ENCODE measurements at regions not wholly inside any gene's neighbourhood (a gene's known extent, or its start where the extent isn't known, plus 50 kb on each side); places are given as distances from the start of the nearest gene placed in this dataset.

GRCh38 chr3:159667261-159667660 lies 321.4 kb upstream of the IL12A start:
- H2AFZ ChIP-seq: no peak overlapping the region
- no peaks in the 10 kb centered on the region for H3K36me3 ChIP-seq (ENCODE audit: control insufficient read depth, insufficient read depth, low read length)
- H3K4me2 ChIP-seq (ENCODE audit: low read length): no peak overlapping the region
- TF ChIP-seq, protein P1, sequence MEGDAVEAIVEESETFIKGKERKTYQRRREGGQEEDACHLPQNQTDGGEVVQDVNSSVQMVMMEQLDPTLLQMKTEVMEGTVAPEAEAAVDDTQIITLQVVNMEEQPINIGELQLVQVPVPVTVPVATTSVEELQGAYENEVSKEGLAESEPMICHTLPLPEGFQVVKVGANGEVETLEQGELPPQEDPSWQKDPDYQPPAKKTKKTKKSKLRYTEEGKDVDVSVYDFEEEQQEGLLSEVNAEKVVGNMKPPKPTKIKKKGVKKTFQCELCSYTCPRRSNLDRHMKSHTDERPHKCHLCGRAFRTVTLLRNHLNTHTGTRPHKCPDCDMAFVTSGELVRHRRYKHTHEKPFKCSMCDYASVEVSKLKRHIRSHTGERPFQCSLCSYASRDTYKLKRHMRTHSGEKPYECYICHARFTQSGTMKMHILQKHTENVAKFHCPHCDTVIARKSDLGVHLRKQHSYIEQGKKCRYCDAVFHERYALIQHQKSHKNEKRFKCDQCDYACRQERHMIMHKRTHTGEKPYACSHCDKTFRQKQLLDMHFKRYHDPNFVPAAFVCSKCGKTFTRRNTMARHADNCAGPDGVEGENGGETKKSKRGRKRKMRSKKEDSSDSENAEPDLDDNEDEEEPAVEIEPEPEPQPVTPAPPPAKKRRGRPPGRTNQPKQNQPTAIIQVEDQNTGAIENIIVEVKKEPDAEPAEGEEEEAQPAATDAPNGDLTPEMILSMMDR (IDR thresholded peaks at IDR 0.05): no peak
- no peaks in the 10 kb centered on the region for H3K27me3 ChIP-seq (ENCODE audit: control insufficient read depth, insufficient read depth, low read length)
- no peak overlapping the region for H3K27ac ChIP-seq
- no peak overlapping the region for H3K4me3 ChIP-seq (ENCODE audit: low read depth, low read length)
- no peak overlapping the region for H3K9ac ChIP-seq
- H3K9me3 ChIP-seq (ENCODE audit: control insufficient read depth, low read length): peaks cover 3% of the 10 kb centered on the region
- H3K4me1 ChIP-seq: no peaks in the 10 kb centered on the region
- H3K79me2 ChIP-seq: no peaks in the 10 kb centered on the region

- H3K27ac ChIP-seq: no peak overlapping the region
- no peaks in the 10 kb centered on the region for H3K27me3 ChIP-seq (ENCODE audit: control insufficient read depth, insufficient read depth, low read length)
- H3K4me2 ChIP-seq (ENCODE audit: low read length): no peak overlapping the region
- H3K4me1 ChIP-seq: no peaks in the 10 kb centered on the region
- H3K79me2 ChIP-seq: no peaks in the 10 kb centered on the region
- TF ChIP-seq, protein P1 (IDR thresholded peaks at IDR 0.05): no peak
- H3K4me3 ChIP-seq (ENCODE audit: low read depth, low read length): no peak overlapping the region
- H3K9me3 ChIP-seq (ENCODE audit: control insufficient read depth, low read length): no peaks in the 10 kb centered on the region
- H2AFZ ChIP-seq: no peak overlapping the region
- H3K9ac ChIP-seq: no peak overlapping the region
- H3K36me3 ChIP-seq (ENCODE audit: control insufficient read depth, insufficient read depth, low read length): no peaks in the 10 kb centered on the region
Observed at GRCh38 chr3:159668461-159668860, 320.2 kb upstream of the IL12A start.

GRCh38 chr3:159668990-159669476 lies 319.6 kb upstream of the IL12A start:
- H3K27me3 ChIP-seq (ENCODE audit: control insufficient read depth, insufficient read depth, low read length): no peaks in the 10 kb centered on the region
- TF ChIP-seq, protein P1 (IDR thresholded peaks at IDR 0.05): no peak
- no peak overlapping the region for H2AFZ ChIP-seq
- no peaks in the 10 kb centered on the region for H3K36me3 ChIP-seq (ENCODE audit: control insufficient read depth, insufficient read depth, low read length)
- no peak overlapping the region for H3K9ac ChIP-seq
- no peak overlapping the region for H3K4me2 ChIP-seq (ENCODE audit: low read length)
- no peak overlapping the region for H3K4me3 ChIP-seq (ENCODE audit: low read depth, low read length)
- H3K9me3 ChIP-seq (ENCODE audit: control insufficient read depth, low read length): no peaks in the 10 kb centered on the region
- H3K4me1 ChIP-seq: no peaks in the 10 kb centered on the region
- no peak overlapping the region for H3K27ac ChIP-seq
- H3K79me2 ChIP-seq: no peaks in the 10 kb centered on the region

DNA sequence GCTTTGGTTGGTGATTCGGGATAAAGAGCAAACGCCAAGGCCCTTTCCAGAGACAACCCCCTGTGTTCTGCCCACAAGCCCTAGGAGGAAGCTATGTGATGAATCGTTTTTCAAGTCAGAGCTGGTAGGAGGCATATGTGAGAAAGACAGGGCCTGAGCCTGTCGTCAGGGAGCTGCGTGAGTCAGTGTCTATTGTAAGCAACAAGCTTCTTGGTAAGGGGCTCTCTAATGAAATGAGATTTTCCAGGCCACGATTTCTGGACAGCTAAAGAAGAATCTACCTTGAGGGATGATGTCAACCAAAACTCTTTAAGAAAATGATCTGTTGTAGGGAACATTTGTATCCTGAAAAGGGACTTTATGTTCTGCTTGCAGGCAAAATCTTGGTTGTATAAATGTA lies 318.9 kb upstream of the IL12A start:
- Histone ChIP-seq H3K27ac (no peak overlapping the region), H3K4me3 (ENCODE audit: low read depth, low read length) (no peak overlapping the region), H3K36me3 (ENCODE audit: control insufficient read depth, insufficient read depth, low read length) (no peaks in the 10 kb centered on the region), H3K9me3 (ENCODE audit: control insufficient read depth, low read length) (no peaks in the 10 kb centered on the region), H3K27me3 (ENCODE audit: control insufficient read depth, insufficient read depth, low read length) (no peaks in the 10 kb centered on the region), H2AFZ (peak overlapping the region; percentile 7), H3K9ac (no peak overlapping the region), H3K4me2 (ENCODE audit: low read length) (no peak overlapping the region), H3K4me1 (no peaks in the 10 kb centered on the region), H3K79me2 (no peaks in the 10 kb centered on the region)
- TF ChIP-seq, protein P1 (IDR thresholded peaks at IDR 0.05): no peak

All from parathyroid adenoma (tissue), 2 donors.